ENCODE measurements at regions not wholly inside any gene's neighbourhood (a gene's known extent, or its start where the extent isn't known, plus 50 kb on each side); places are given as distances from the start of the nearest gene placed in this dataset.
"Not testable (repeated sequence)": the region's sequence is repeated elsewhere in the genome, so short reads cannot be mapped to it uniquely, and the experiment has no call there.

- DNase-seq, result no peak
Observed at GRCh38 chr6:44036699-44037101, 90.6 kb downstream of the MRPL14 start.

GRCh38 chr6:44036196-44036595, 91.1 kb downstream of the MRPL14 start:
- DNase-seq, result no peak

- no peak for DNase-seq
Observed at GRCh38 chr6:44035621-44036020, 91.6 kb downstream of the MRPL14 start.

- DNase-seq, result no peak
Observed at GRCh38 chr6:44034931-44035345, 92.3 kb downstream of the MRPL14 start.

GRCh38 chr6:44034391-44034861, 92.8 kb downstream of the MRPL14 start:
- no peak for DNase-seq

GRCh38 chr6:44030812-44031454, 96.3 kb downstream of the MRPL14 start:
- DNase-seq, result no peak

- DNase-seq, result no peak
Observed at GRCh38 chr6:44029444-44030185, 97.6 kb downstream of the MRPL14 start.

- DNase-seq, result no peak
Observed at GRCh38 chr6:44028789-44029310, 98.4 kb downstream of the MRPL14 start.

- DNase-seq, result no peak
Observed at GRCh38 chr6:44025226-44025625, 102.0 kb downstream of the MRPL14 start.

- DNase-seq, result no peak
Observed at GRCh38 chr6:44024574-44025219, 102.6 kb downstream of the MRPL14 start.

GRCh38 chr6:44023586-44024454, 103.4 kb downstream of the MRPL14 start:
- no peak for DNase-seq

GRCh38 chr6:44022671-44023352, 104.4 kb downstream of the MRPL14 start:
- no peak for DNase-seq

- no peak for DNase-seq
Observed at GRCh38 chr6:44022296-44022661, 105.0 kb downstream of the MRPL14 start.

- no peak for DNase-seq
Observed at GRCh38 chr6:44021589-44022295, 105.5 kb downstream of the MRPL14 start.

GRCh38 chr6:44020664-44021425, 106.4 kb downstream of the MRPL14 start:
- no peak for DNase-seq

- no peak for DNase-seq
Observed at GRCh38 chr6:44020148-44020547, 107.1 kb downstream of the MRPL14 start.

GRCh38 chr6:44017307-44017706, 109.9 kb downstream of the MRPL14 start:
- not testable (repeated sequence) for DNase-seq

GRCh38 chr6:44016131-44016870, 111.0 kb downstream of the MRPL14 start:
- no peak for DNase-seq

GRCh38 chr6:44012078-44012493, 115.2 kb downstream of the MRPL14 start:
- DNase-seq, result no peak
